Fibroblast of lung (primary cell): ENCODE measurements at regions not wholly inside any gene's neighbourhood (a gene's known extent, or its start where the extent isn't known, plus 50 kb on each side); places are given as distances from the start of the nearest gene placed in this dataset.

Experiments used
- DNase-seq, 2 donors: peaks; one replicate each; pipeline versions ENCODE4 v3.0.0 to v3.0.0-alpha.2; 2010; ENCODE audit warnings: low read depth in 2 of 2
- H2AFZ ChIP-seq: 2 replicates; pipeline ENCODE4 v1.5.1; 2012; ENCODE audit warnings: low read length, control low read depth, inconsistent platforms
- H3K27ac ChIP-seq: 2 replicates; pipeline ENCODE4 v1.5.1; 2011; ENCODE audit warnings: low read length, control low read depth; ENCODE audit not compliant: insufficient read depth
- H3K27me3 ChIP-seq: 2 replicates; pipeline ENCODE4 v1.5.1; 2011; ENCODE audit warnings: mild to moderate bottlenecking, low read length; ENCODE audit not compliant: control insufficient read depth, insufficient read depth
- H3K36me3 ChIP-seq: 2 replicates; pipeline ENCODE4 v1.5.1; 2011; ENCODE audit warnings: low read length; ENCODE audit not compliant: control insufficient read depth, insufficient read depth
- H3K4me1 ChIP-seq: 2 replicates; pipeline ENCODE4 v1.5.1; 2011; ENCODE audit warnings: low read length; ENCODE audit not compliant: control insufficient read depth, insufficient read depth; ENCODE audit errors: extremely low read depth
- H3K4me2 ChIP-seq: 2 replicates; pipeline ENCODE4 v1.5.1; 2011; ENCODE audit warnings: low read length, control low read depth; ENCODE audit not compliant: insufficient read depth; ENCODE audit errors: extremely low read depth
- H3K4me3 ChIP-seq, 4 experiments: fragments of 200-600 bp in 1 of 4; sonication (generic) in 1 of 4; replicated peaks in 1 of 4; 2 replicates each; pipeline ENCODE4 v1.5.1; 2011 to 2016; ENCODE audit warnings: low read length in 4 of 4, low read depth in 3 of 4, mild to moderate bottlenecking in 3 of 4, control low read depth in 2 of 4, inconsistent platforms in 1 of 4, mixed read lengths in 1 of 4; ENCODE audit not compliant: insufficient read depth in 1 of 4; ENCODE audit errors: control extremely low read depth in 1 of 4
- H3K79me2 ChIP-seq: 2 replicates; pipeline ENCODE4 v1.5.1; 2012; ENCODE audit warnings: mild to moderate bottlenecking, low read length, inconsistent platforms; ENCODE audit not compliant: control insufficient read depth, insufficient read depth
- H3K9ac ChIP-seq: 2 replicates; pipeline ENCODE4 v1.5.1; 2011; ENCODE audit warnings: mild to moderate bottlenecking, low read length, control low read depth; ENCODE audit not compliant: insufficient read depth
- H3K9me3 ChIP-seq: 2 replicates; pipeline ENCODE4 v1.5.1; 2012; ENCODE audit warnings: low read depth, low read length; ENCODE audit not compliant: control insufficient read depth, insufficient read depth
- H4K20me1 ChIP-seq: 2 replicates; pipeline ENCODE4 v1.5.1; 2011; ENCODE audit warnings: low read length; ENCODE audit not compliant: control insufficient read depth, insufficient read depth; ENCODE audit errors: extremely low read depth
- EZH2 ChIP-seq: IDR thresholded peaks from 2 replicates; pipeline ENCODE4 v1.5.1; 2012; ENCODE audit warnings: low read length, control low read depth, mild to moderate bottlenecking; ENCODE audit errors: missing control alignments
- TF ChIP-seq, protein P1 (sequence below), 2 donors: IDR thresholded peaks in 1 of 2; conservative IDR thresholded peaks in 1 of 2; 1 replicate in 1 of 2; 2 replicates in 1 of 2; pipeline ENCODE4 v1.5.1; 2011 to 2012; ENCODE audit warnings: low read length in 2 of 2, control low read depth in 1 of 2, inconsistent platforms in 1 of 2, low read depth in 1 of 2, mild to moderate bottlenecking in 1 of 2

- no peak overlapping the region for H3K4me3 ChIP-seq
- H3K27ac ChIP-seq = no peak overlapping the region
- no peaks in the 10 kb centered on the region for H3K9me3 ChIP-seq
- no peaks in the 10 kb centered on the region for H3K27me3 ChIP-seq
- TF ChIP-seq EZH2 = no peak
- TF ChIP-seq, protein P1, sequence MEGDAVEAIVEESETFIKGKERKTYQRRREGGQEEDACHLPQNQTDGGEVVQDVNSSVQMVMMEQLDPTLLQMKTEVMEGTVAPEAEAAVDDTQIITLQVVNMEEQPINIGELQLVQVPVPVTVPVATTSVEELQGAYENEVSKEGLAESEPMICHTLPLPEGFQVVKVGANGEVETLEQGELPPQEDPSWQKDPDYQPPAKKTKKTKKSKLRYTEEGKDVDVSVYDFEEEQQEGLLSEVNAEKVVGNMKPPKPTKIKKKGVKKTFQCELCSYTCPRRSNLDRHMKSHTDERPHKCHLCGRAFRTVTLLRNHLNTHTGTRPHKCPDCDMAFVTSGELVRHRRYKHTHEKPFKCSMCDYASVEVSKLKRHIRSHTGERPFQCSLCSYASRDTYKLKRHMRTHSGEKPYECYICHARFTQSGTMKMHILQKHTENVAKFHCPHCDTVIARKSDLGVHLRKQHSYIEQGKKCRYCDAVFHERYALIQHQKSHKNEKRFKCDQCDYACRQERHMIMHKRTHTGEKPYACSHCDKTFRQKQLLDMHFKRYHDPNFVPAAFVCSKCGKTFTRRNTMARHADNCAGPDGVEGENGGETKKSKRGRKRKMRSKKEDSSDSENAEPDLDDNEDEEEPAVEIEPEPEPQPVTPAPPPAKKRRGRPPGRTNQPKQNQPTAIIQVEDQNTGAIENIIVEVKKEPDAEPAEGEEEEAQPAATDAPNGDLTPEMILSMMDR (conservative IDR thresholded peaks at IDR 0.05 in 1 of 2, IDR thresholded peaks at IDR 0.05 in 1 of 2; ENCODE audit: low read depth in 1 of 2, low read length in 2 of 2) = no peak
- H3K36me3 ChIP-seq = no peaks in the 10 kb centered on the region
- no peaks in the 10 kb centered on the region for H4K20me1 ChIP-seq
- H2AFZ ChIP-seq = no peak overlapping the region
- no peak overlapping the region for H3K9ac ChIP-seq
- H3K79me2 ChIP-seq = no peaks in the 10 kb centered on the region
- no peak overlapping the region for H3K4me2 ChIP-seq
- H3K4me1 ChIP-seq = peaks cover 2% of the 10 kb centered on the region
- no peak for DNase-seq
Measured at GRCh38 chr20:11719153-11719552, 198.5 kb upstream of the BTBD3 start.

GRCh38 chr20:11721411-11721810 is 196.3 kb upstream of the BTBD3 start:
- Histone ChIP-seq H3K4me1 (no peaks in the 10 kb centered on the region), H3K9ac (no peak overlapping the region), H3K4me2 (no peak overlapping the region), H4K20me1 (no peaks in the 10 kb centered on the region), H3K79me2 (no peaks in the 10 kb centered on the region), H3K9me3 (no peaks in the 10 kb centered on the region), H3K36me3 (no peaks in the 10 kb centered on the region), H3K27me3 (no peaks in the 10 kb centered on the region), H2AFZ (no peak overlapping the region), H3K4me3 (no peak overlapping the region), H3K27ac (no peak overlapping the region)
- TF ChIP-seq, protein P1 (conservative IDR thresholded peaks at IDR 0.05 in 1 of 2, IDR thresholded peaks at IDR 0.05 in 1 of 2; ENCODE audit: low read depth in 1 of 2, low read length in 2 of 2) = no peak
- no peak for TF ChIP-seq EZH2
- no peak for DNase-seq

DNA sequence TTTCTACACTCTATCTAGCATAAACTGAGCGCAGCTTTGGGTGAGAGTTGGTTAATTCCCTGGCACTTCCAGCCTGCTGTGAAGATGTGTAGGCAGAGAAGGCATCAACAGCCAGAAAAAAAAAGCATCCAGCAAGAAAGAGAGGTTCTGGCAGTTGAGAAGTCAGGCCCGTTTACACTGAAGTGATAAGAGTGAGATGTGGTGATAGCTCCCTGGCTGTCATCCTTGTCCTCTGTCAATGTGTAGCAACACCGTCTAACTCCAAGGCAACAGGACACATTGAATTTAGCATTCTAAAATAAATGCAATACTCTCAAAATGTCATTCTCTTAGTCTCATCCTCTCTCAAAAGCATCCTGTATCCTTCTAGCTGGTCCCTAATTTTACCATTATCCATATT is 193.6 kb upstream of the BTBD3 start:
- H4K20me1 ChIP-seq = no peaks in the 10 kb centered on the region
- TF ChIP-seq EZH2 = no peak
- TF ChIP-seq, protein P1 (conservative IDR thresholded peaks at IDR 0.05 in 1 of 2, IDR thresholded peaks at IDR 0.05 in 1 of 2; ENCODE audit: low read depth in 1 of 2, low read length in 2 of 2) = no peak

More for the DNA sequence above, 193.6 kb upstream of the BTBD3 start:
- Histone ChIP-seq H3K4me2 (no peak overlapping the region), H3K9me3 (no peaks in the 10 kb centered on the region), H3K9ac (no peak overlapping the region), H3K4me3 (no peak overlapping the region), H3K27ac (no peak overlapping the region), H2AFZ (no peak overlapping the region), H3K36me3 (no peaks in the 10 kb centered on the region), H3K4me1 (no peaks in the 10 kb centered on the region), H3K79me2 (no peaks in the 10 kb centered on the region), H3K27me3 (no peaks in the 10 kb centered on the region)
- DNase-seq = no peak
